H7 (cell line): ENCODE measurements at regions not wholly inside any gene's neighbourhood (a gene's known extent, or its start where the extent isn't known, plus 50 kb on each side); places are given as distances from the start of the nearest gene placed in this dataset.
A peak's percentile ranks its signal among the peaks of the same experiment; 100 is the strongest.
"Not testable (repeated sequence)": the region's sequence is repeated elsewhere in the genome, so short reads cannot be mapped to it uniquely, and the experiment has no call there.

Source experiments
- DNase-seq: peaks from one replicate; pipeline ENCODE4 v3.0.0; 2012
- H3K27me3 ChIP-seq: 2 replicates; pipeline ENCODE4 v1.6.0; 2011; ENCODE audit warnings: mild to moderate bottlenecking, low read length; ENCODE audit not compliant: control insufficient read depth, insufficient read depth
- H3K36me3 ChIP-seq: replicated peaks from 2 replicates; pipeline ENCODE4 v1.5.1; 2011; ENCODE audit warnings: low read length; ENCODE audit not compliant: control insufficient read depth, insufficient read depth
- H3K4me3 ChIP-seq: 2 replicates; pipeline ENCODE4 v1.5.1; 2011; ENCODE audit warnings: low read depth, mild to moderate bottlenecking, control low read depth, low read length, moderate library complexity; ENCODE audit not compliant: insufficient read depth

DNA sequence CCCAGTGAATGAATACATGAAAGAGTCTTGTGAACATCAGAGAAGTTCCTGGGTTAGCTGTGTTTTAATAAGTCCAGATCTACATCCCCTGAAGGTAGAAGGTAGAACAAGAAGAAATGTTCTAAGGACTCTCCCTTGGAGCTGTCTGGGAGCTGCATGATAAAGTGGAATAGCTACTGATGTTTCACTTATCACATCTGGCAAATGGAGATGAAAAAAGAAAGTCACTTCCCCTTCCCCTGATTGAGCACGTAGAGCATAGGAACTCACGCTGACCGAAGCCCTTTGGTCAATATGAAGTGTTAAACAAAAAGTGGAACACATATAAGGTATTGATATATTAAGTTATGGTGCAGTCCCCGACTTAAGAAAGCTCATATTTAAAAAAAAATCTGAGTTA, 53.2 kb upstream of the PARP1 start:
- Histone ChIP-seq H3K36me3 (no peaks in the 10 kb centered on the region), H3K27me3 (no peaks in the 10 kb centered on the region), H3K4me3 (no peak overlapping the region)
- DNase-seq: no peak

DNA sequence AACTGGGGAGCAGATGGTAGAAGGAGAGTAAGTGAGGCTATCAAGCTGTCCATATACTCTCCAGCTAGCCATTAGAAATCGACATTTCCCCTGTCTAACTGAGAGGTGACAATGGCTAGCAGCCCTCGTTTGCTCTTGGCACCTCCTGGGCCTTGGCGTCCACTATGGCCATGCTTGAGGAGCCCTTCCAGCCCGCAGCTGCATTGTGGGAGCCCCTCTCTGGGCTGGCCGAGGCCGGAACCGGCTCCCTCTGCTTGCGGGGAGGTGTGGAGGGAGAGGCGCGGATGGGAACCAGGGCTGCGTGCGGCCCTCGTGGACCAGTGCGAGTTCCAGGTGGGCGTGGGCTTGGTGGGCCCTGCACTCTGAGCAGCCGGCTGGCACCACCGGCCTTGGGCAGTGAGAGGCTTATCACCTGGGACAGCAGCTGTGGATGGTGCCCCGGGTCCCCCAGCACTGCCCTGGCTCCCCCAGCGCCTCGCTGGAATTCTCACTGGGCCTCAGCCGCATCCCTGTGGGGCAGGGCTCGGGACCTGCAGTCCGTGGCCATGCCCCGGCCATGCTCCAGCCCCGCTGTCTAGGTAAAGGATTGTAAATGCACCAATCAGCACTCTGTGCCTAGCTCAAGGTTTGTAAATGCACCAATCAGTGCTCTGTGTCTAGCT, 56.2 kb upstream of the PARP1 start:
- Histone ChIP-seq H3K27me3 (no peaks in the 10 kb centered on the region), H3K36me3 (no peaks in the 10 kb centered on the region), H3K4me3 (no peak overlapping the region)
- DNase-seq: no peak

GRCh38 chr1:226464587-226464971, 56.7 kb upstream of the PARP1 start:
- not testable (repeated sequence) for H3K4me3 ChIP-seq, H3K36me3 ChIP-seq, H3K27me3 ChIP-seq, DNase-seq

- no peaks in the 10 kb centered on the region for H3K27me3 ChIP-seq
- no peaks in the 10 kb centered on the region for H3K36me3 ChIP-seq
- DNase-seq: no peak
- no peak overlapping the region for H3K4me3 ChIP-seq
Measured at GRCh38 chr1:226466296-226466695, 58.4 kb upstream of the PARP1 start.

DNA sequence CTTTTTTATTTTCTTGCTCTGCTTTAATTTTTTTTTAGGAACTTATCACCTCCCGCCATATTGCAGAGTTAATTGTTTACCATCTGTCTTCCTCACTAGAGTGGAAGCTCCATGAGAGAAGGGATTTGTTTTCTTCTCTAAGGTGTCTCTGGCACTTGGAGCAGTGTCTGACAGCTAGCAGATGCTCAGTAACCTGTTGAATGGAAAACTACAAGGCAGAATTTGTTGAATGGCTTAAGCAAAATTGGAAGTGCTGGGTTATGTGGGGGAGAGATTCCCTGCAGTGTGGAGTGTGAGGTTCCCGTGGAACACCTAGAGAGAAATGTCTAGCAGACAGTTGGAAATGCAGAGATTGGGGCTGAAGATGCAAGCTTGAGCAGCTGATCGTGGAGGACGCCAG, 59.5 kb upstream of the PARP1 start:
- Histone ChIP-seq H3K27me3 (no peaks in the 10 kb centered on the region; the same call in 1 of the 2 replicates), H3K4me3 (no peak overlapping the region), H3K36me3 (no peaks in the 10 kb centered on the region)
- no peak for DNase-seq

DNA sequence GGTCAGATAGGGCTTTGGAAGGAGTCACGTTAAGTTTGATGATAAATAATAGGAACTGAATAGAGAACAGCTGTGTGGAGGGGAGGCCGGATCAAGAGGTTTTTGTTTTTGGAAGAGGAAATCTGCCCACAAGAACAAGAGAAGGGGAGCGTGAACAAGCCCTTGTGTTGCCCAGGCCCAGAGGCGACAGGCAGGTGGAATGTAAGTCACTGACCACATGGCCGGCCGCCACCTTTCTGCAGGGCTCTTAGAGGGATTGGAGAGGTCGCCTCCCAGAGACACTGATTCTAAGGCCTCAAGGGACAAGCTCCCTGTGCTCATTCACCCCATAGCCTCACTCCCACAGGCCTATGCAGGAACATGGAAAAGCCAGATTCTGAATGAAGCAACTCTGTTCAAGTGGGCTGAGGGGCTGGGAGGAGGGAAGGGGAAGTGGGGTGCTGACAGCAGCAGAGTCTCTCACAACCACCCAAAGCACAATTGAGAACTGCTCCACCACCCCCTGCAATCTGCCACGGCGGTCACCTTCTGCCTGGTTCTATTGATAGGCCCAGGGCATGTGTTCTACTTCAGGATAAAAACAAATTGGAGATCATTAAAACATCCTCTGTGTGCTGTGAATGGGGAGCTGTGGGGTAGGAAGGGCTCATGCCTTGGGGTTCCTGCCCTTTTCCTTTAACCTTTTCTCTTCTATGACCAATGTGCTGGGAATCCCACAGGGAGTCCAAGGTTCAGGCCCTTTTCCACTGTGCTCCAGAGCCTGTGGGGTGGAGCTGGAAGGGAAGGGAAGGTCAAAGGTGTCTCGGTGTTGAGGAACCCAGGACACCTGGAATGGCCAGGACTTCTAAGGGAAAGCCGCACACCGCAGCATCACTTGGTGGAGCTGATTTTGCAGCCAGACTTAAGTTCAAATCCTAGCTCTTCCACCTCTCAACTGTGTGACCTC, 63.3 kb upstream of the PARP1 start:
- H3K27me3 ChIP-seq: no peaks in the 10 kb centered on the region; the same call in 1 of the 2 replicates
- no peak overlapping the region for H3K4me3 ChIP-seq
- no peak for DNase-seq
- H3K36me3 ChIP-seq: no peaks in the 10 kb centered on the region

DNA sequence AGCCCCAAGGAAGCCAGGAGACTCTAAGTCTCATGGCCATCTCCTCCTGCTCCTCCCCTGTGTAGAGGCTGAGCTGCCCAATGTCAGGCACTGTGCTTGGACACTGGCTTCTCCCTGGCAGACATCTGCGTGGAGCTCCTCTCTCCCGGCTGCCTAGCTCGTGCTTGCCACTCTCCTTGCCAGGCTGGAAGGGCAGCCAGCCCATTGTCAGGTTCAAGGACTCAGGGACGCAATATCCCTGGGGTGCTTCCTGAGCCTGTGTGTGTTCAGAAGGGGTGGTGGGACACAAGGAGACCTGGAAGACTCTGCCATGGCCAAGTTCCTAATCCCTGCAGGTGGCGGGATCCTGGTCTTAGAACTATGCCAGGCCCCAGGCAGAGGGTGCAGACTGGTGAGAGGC, 65.4 kb upstream of the PARP1 start:
- Histone ChIP-seq H3K36me3 (no peaks in the 10 kb centered on the region), H3K4me3 (no peak overlapping the region), H3K27me3 (no peaks in the 10 kb centered on the region; the same call in 1 of the 2 replicates)
- no peak for DNase-seq

- no peaks in the 10 kb centered on the region; the same call in 1 of the 2 replicates for H3K27me3 ChIP-seq
- H3K4me3 ChIP-seq: no peak overlapping the region
- no peaks in the 10 kb centered on the region for H3K36me3 ChIP-seq
- no peak for DNase-seq
Measured at GRCh38 chr1:226474041-226474440, 66.1 kb upstream of the PARP1 start.

- no peak overlapping the region for H3K4me3 ChIP-seq
- no peaks in the 10 kb centered on the region; the same call in 1 of the 2 replicates for H3K27me3 ChIP-seq
- DNase-seq: peak; percentile 66
- H3K36me3 ChIP-seq: no peaks in the 10 kb centered on the region
Measured at GRCh38 chr1:226474443-226475141, 66.7 kb upstream of the PARP1 start.

DNA sequence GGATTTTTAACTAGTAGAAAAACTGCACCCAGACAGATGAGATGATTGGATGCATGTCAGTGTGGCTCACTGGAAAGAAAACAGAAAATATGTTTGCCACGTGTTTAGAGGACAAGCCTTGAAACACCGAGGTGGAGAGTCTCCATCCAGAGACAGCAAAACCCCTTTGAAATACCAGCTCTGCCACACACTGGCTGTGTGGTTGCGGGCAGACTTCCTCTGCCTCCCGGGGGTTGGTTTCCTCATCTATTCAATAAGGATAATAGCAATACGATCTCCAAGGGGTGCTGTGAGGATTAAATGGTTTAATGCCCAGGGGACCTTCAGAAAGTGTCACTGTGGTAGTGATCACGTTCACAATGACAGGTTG, 67.2 kb upstream of the PARP1 start:
- H3K36me3 ChIP-seq: no peaks in the 10 kb centered on the region
- no peak for DNase-seq
- no peak overlapping the region for H3K4me3 ChIP-seq
- H3K27me3 ChIP-seq: no peaks in the 10 kb centered on the region; the same call in 1 of the 2 replicates

DNA sequence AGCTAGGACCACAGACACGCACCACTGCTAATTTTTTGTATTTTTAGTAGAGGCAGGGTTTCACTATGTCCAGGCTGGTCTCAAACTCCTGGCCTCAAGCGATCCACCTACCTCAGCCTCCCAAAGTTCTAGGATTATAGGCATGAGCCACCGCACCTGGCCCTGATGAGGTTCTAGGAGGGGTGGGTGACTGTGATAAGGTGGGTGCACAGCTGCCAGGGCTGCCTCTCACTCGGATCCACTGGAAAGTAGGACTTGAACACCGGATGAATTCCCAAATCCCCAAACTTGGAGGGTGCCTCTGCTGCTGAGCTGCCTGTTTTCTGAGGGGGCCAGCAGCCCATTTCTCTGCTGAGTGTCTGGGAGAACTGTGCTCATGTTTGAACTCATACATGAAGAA, 68.2 kb upstream of the PARP1 start:
- Histone ChIP-seq H3K4me3 (no peak overlapping the region), H3K36me3 (no peaks in the 10 kb centered on the region), H3K27me3 (no peaks in the 10 kb centered on the region; the same call in 1 of the 2 replicates)
- no peak for DNase-seq

GRCh38 chr1:226476648-226477319, 68.9 kb upstream of the PARP1 start:
- Histone ChIP-seq H3K36me3 (no peaks in the 10 kb centered on the region), H3K27me3 (no peaks in the 10 kb centered on the region; the same call in 1 of the 2 replicates), H3K4me3 (no peak overlapping the region)
- DNase-seq: no peak

DNA sequence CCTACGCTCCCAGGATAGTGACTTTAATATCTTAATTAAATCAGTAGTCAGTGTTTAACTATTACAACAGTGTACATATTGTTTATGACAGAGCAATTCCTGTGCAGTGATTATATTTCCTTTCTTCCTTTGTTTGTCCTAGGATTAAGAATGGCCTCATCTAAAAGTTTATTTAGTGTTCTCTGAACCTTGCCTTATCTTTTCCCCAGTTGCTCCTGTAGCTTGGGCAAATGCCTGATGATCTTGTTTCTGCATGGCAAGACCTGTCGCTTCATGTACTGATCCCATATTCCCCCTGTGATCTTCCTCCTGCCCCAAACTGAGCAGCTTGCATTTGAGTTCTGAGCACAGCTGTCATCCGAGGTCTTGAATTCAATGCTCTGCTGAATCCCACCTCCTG, 69.1 kb upstream of the STUM start:
- DNase-seq: no peak
- Histone ChIP-seq H3K4me3 (no peak overlapping the region), H3K36me3 (no peaks in the 10 kb centered on the region), H3K27me3 (peaks cover 1% of the 10 kb centered on the region)

- no peak for DNase-seq
- Histone ChIP-seq H3K36me3 (no peaks in the 10 kb centered on the region), H3K4me3 (no peak overlapping the region), H3K27me3 (peaks cover 1% of the 10 kb centered on the region)
Measured at GRCh38 chr1:226480461-226480860, 68.1 kb upstream of the STUM start.
